CD4-positive, alpha-beta memory T cell (primary cell): ENCODE measurements at regions not wholly inside any gene's neighbourhood (a gene's known extent, or its start where the extent isn't known, plus 50 kb on each side); places are given as distances from the start of the nearest gene placed in this dataset.

Source experiments
- CTCF ChIA-PET: fragments of 350-600 bp; sonication (Branson Sonifier 250); formaldehyde crosslinking; loops from one replicate; lab custom pipeline; 2021; ENCODE audit warnings: inconsistent platforms; ENCODE audit not compliant: partially characterized antibody; lab: Charles Lee
- POLR2A ChIA-PET: fragments of 350-600 bp; sonication (Branson Sonifier 250); formaldehyde crosslinking; loops from one replicate; lab custom pipeline; 2021; ENCODE audit not compliant: partially characterized antibody; lab: Charles Lee
- DNase-seq, 5 donors: peaks; one replicate each; pipeline versions ENCODE4 v3.0.0 to v3.0.0-alpha.2; 2020 to 2022; ENCODE audit warnings: mixed read lengths in 1 of 5
- H3K27ac ChIP-seq: one replicate; pipeline ENCODE4 v1.7.0; 2013; ENCODE audit warnings: low read depth, low read length
- H3K27me3 ChIP-seq: 2 replicates; pipeline ENCODE4 v1.7.0; 2013; ENCODE audit warnings: mild to moderate bottlenecking, low read length, moderate library complexity; ENCODE audit not compliant: insufficient read depth
- H3K36me3 ChIP-seq: 2 replicates; pipeline ENCODE4 v1.7.0; 2013; ENCODE audit warnings: mild to moderate bottlenecking, low read length, moderate library complexity; ENCODE audit not compliant: insufficient read depth
- H3K4me1 ChIP-seq: 2 replicates; pipeline ENCODE4 v1.7.0; 2013; ENCODE audit warnings: mild to moderate bottlenecking, low read length, moderate library complexity; ENCODE audit not compliant: insufficient read depth
- H3K4me3 ChIP-seq, 2 donors: one replicate each; pipeline ENCODE4 v1.7.0; 2013; ENCODE audit warnings: low read length in 2 of 2, mild to moderate bottlenecking in 1 of 2
- H3K9me3 ChIP-seq, 2 donors: one replicate each; pipeline ENCODE4 v1.7.0; 2013; ENCODE audit warnings: low read length in 2 of 2, control low read depth in 1 of 2; ENCODE audit not compliant: control insufficient read depth in 1 of 2
- H3K27ac Mint-ChIP-seq, 7 donors: one replicate each; pipeline ENCODE4 v1.8.0; 2020 to 2021; ENCODE audit warnings: mixed read lengths in 7 of 7, mild to moderate bottlenecking in 6 of 7, inconsistent platforms in 3 of 7, moderate library complexity in 3 of 7
- H3K27me3 Mint-ChIP-seq, 2 donors: one replicate each; pipeline ENCODE4 v1.8.0; 2020 to 2021; ENCODE audit warnings: mixed read lengths in 2 of 2
- H3K36me3 Mint-ChIP-seq, 2 donors: one replicate each; pipeline ENCODE4 v1.8.0; 2020 to 2021; ENCODE audit warnings: mixed read lengths in 2 of 2, inconsistent platforms in 1 of 2, mild to moderate bottlenecking in 1 of 2
- H3K4me1 Mint-ChIP-seq, 4 donors: one replicate each; pipeline ENCODE4 v1.8.0; 2020 to 2021; ENCODE audit warnings: mixed read lengths in 4 of 4, mild to moderate bottlenecking in 1 of 4
- H3K4me3 Mint-ChIP-seq, 8 donors: one replicate each; pipeline ENCODE4 v1.8.0; 2020 to 2021; ENCODE audit warnings: mixed read lengths in 8 of 8, mild to moderate bottlenecking in 7 of 8, moderate library complexity in 6 of 8, inconsistent platforms in 3 of 8
- H3K9me3 Mint-ChIP-seq, 8 donors: one replicate each; pipeline ENCODE4 v1.8.0; 2020 to 2021; ENCODE audit warnings: mixed read lengths in 8 of 8, mild to moderate bottlenecking in 5 of 8, inconsistent platforms in 3 of 8, moderate library complexity in 1 of 8
- intact Hi-C: fragments of 100-400 bp; cut with micrococcal nuclease; formaldehyde crosslinking; loops from one replicate; pipeline ENCODE4 v1.15.1; 2023

GRCh38 chr12:84341467-84342193, 571.0 kb downstream of the SLC6A15 start:
- no peaks in the 10 kb centered on the region for H3K4me1 Mint-ChIP-seq
- no peak overlapping the region for H3K4me3 Mint-ChIP-seq
- no peaks in the 10 kb centered on the region for H3K36me3 Mint-ChIP-seq
- H3K27me3 Mint-ChIP-seq, result no peaks in the 10 kb centered on the region
- H3K9me3 ChIP-seq, result no peaks in the 10 kb centered on the region
- intact Hi-C loops, result no loop called here
- ChIA-PET POLR2A (no interaction called here), CTCF (interaction anchor here (0.6 kb wide), 1 partner anchor 341 kb away, joined by 3 read pairs; no protein-coding TSS in a partner anchor)
- H3K36me3 ChIP-seq, result no peaks in the 10 kb centered on the region
- no peak overlapping the region for H3K27ac ChIP-seq
- no peak overlapping the region for H3K4me3 ChIP-seq
- no peaks in the 10 kb centered on the region for H3K27me3 ChIP-seq
- peaks cover 0 to 7% (median 2%) of the 10 kb centered on the region in 8 donors for H3K9me3 Mint-ChIP-seq
- no peak overlapping the region for H3K27ac Mint-ChIP-seq
- no peak for DNase-seq
- H3K4me1 ChIP-seq, result no peaks in the 10 kb centered on the region

DNA sequence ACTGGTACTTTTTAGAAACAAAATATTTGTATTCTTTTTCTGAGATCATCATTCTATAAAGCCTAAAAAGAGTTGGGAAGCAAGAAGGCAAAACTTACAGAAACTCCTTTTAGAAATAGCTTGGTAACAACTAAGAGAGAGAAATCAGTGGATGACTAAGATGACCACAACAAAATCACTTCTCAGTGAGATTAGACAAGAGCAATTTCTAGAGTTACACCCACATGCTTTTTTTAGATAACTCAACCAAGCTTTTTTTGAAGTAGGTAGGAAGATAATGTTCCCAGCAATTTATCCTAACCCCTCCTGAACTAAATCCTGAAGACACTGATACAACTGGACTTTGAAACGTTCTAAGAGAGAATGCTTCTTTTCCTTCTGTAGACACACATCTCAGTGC, 576.4 kb downstream of the SLC6A15 start:
- Mint-ChIP-seq H3K4me1 (no peaks in the 10 kb centered on the region), H3K27me3 (no peaks in the 10 kb centered on the region), H3K27ac (no peak overlapping the region), H3K4me3 (no peak overlapping the region), H3K9me3 (peaks cover 0 to 4% (median 0%) of the 10 kb centered on the region in 8 donors), H3K36me3 (no peaks in the 10 kb centered on the region)
- Histone ChIP-seq H3K27me3 (no peaks in the 10 kb centered on the region), H3K27ac (no peak overlapping the region), H3K4me3 (no peak overlapping the region), H3K9me3 (no peaks in the 10 kb centered on the region), H3K36me3 (no peaks in the 10 kb centered on the region), H3K4me1 (no peaks in the 10 kb centered on the region)
- intact Hi-C loops, result no loop called here
- ChIA-PET POLR2A (no interaction called here), CTCF (no interaction called here)
- DNase-seq, result no peak

DNA sequence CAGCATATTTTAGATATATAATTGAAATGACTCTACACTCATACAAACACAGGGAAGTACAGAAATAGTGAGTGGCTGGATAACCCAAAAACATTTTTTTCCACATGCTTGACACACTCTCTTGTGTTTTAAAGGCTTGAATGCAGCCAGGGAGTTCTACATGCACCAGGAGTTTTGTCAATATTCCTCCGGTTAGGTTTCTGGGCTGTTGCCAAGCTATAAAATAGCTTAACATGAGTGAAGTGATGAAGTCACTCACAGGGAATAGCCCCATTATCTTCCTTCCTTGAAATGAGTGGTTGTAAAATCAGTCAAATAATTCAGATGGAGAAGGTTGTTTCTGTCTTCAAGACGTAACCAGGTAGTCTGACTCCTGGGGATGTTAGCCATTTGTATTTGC, 582.7 kb downstream of the SLC6A15 start:
- Mint-ChIP-seq H3K4me1 (no peaks in the 10 kb centered on the region), H3K36me3 (no peaks in the 10 kb centered on the region), H3K27ac (no peak overlapping the region), H3K27me3 (no peaks in the 10 kb centered on the region), H3K4me3 (no peak overlapping the region), H3K9me3 (peaks cover 0 to 1% (median 0%) of the 10 kb centered on the region in 8 donors)
- no peaks in the 10 kb centered on the region for H3K27me3 ChIP-seq
- H3K9me3 ChIP-seq, result no peaks in the 10 kb centered on the region
- H3K4me1 ChIP-seq, result no peaks in the 10 kb centered on the region
- CTCF ChIA-PET, result no interaction called here
- no peak for DNase-seq
- no peaks in the 10 kb centered on the region for H3K36me3 ChIP-seq
- no peak overlapping the region for H3K4me3 ChIP-seq
- intact Hi-C loops, result no loop called here
- H3K27ac ChIP-seq, result no peak overlapping the region
- POLR2A ChIA-PET, result no interaction called here

DNA sequence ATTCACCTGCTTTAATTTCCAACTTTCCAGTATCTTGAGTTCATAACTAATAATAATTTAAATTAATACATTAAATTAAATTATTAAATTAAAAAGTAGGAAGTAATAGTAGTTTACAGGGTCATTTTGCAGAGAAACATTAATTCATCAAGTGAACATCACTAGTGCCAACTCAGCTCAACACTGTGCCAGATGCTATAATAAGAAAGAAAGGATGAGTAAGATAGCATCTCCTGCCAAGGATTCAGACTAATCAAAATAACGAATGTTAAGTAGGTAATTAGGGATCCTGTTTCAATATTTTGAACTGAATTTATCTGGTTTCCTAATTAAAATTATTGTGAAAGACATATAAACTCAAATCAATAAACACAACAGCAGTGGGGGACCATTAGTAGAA, 596.7 kb downstream of the SLC6A15 start:
- no peaks in the 10 kb centered on the region for H3K27me3 Mint-ChIP-seq
- Histone ChIP-seq H3K27ac (no peak overlapping the region), H3K4me1 (no peaks in the 10 kb centered on the region), H3K27me3 (no peaks in the 10 kb centered on the region), H3K4me3 (no peak overlapping the region), H3K9me3 (no peaks in the 10 kb centered on the region), H3K36me3 (no peaks in the 10 kb centered on the region)
- H3K4me3 Mint-ChIP-seq, result no peak overlapping the region
- ChIA-PET POLR2A (no interaction called here), CTCF (no interaction called here)
- DNase-seq, result no peak
- H3K4me1 Mint-ChIP-seq, result no peaks in the 10 kb centered on the region
- no peaks in the 10 kb centered on the region for H3K36me3 Mint-ChIP-seq
- intact Hi-C loops, result no loop called here
- peaks cover 0 to 12% (median 6%) of the 10 kb centered on the region in 8 donors for H3K9me3 Mint-ChIP-seq
- no peak overlapping the region for H3K27ac Mint-ChIP-seq

DNA sequence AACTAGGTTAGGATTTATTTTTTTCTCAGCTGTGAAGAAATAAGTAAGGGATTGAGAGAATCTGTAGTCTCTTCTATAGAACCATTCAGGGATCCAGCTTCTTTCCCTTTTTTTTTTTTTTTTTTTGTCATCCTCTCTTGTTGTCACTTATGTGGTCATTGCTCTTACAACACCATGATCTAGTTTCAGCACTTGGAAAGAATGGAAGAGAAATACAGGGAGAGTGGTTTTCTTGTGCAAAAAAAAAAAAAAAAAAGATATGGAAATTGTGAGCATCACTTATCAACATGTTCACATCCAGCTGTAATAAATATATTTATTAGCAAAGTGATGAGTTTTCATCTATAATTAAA, 599.3 kb downstream of the SLC6A15 start:
- H3K27me3 Mint-ChIP-seq, result no peaks in the 10 kb centered on the region
- no peak overlapping the region for H3K27ac ChIP-seq
- ChIA-PET CTCF (no interaction called here), POLR2A (no interaction called here)
- no peaks in the 10 kb centered on the region for H3K4me1 ChIP-seq
- H3K36me3 ChIP-seq, result no peaks in the 10 kb centered on the region
- intact Hi-C loops, result no loop called here
- no peak overlapping the region for H3K4me3 ChIP-seq
- H3K4me3 Mint-ChIP-seq, result no peak overlapping the region
- no peaks in the 10 kb centered on the region for H3K4me1 Mint-ChIP-seq
- DNase-seq, result no peak
- H3K9me3 ChIP-seq, result no peaks in the 10 kb centered on the region
- H3K27ac Mint-ChIP-seq, result no peak overlapping the region
- H3K9me3 Mint-ChIP-seq, result peaks cover 0 to 11% (median 6%) of the 10 kb centered on the region in 8 donors
- H3K27me3 ChIP-seq, result no peaks in the 10 kb centered on the region
- H3K36me3 Mint-ChIP-seq, result no peaks in the 10 kb centered on the region

- H3K9me3 ChIP-seq, result no peaks in the 10 kb centered on the region
- no peaks in the 10 kb centered on the region for H3K4me1 ChIP-seq
- no peaks in the 10 kb centered on the region for H3K27me3 ChIP-seq
- DNase-seq, result no peak
- Mint-ChIP-seq H3K4me1 (no peaks in the 10 kb centered on the region), H3K36me3 (no peaks in the 10 kb centered on the region), H3K4me3 (no peak overlapping the region), H3K9me3 (peaks cover 0 to 14% (median 5%) of the 10 kb centered on the region in 8 donors), H3K27ac (no peak overlapping the region), H3K27me3 (no peaks in the 10 kb centered on the region)
- intact Hi-C loops, result no loop called here
- CTCF ChIA-PET, result no interaction called here
- no peak overlapping the region for H3K4me3 ChIP-seq
- POLR2A ChIA-PET, result no interaction called here
- H3K36me3 ChIP-seq, result no peaks in the 10 kb centered on the region
- no peak overlapping the region for H3K27ac ChIP-seq
Measured at GRCh38 chr12:84308211-84308610, 604.4 kb downstream of the SLC6A15 start.

- Mint-ChIP-seq H3K4me3 (no peak overlapping the region), H3K27me3 (no peaks in the 10 kb centered on the region), H3K9me3 (peaks cover 0 to 5% (median 2%) of the 10 kb centered on the region in 8 donors), H3K36me3 (no peaks in the 10 kb centered on the region), H3K27ac (no peak overlapping the region), H3K4me1 (no peaks in the 10 kb centered on the region)
- Histone ChIP-seq H3K4me1 (no peaks in the 10 kb centered on the region), H3K36me3 (no peaks in the 10 kb centered on the region), H3K27ac (no peak overlapping the region), H3K9me3 (no peaks in the 10 kb centered on the region), H3K27me3 (no peaks in the 10 kb centered on the region), H3K4me3 (no peak overlapping the region)
- ChIA-PET CTCF (no interaction called here), POLR2A (no interaction called here)
- DNase-seq, result no peak
- intact Hi-C loops, result no loop called here
Measured at GRCh38 chr12:84305144-84305543, 607.5 kb downstream of the SLC6A15 start.
